HUES6 (cell line): ENCODE measurements at regions not wholly inside any gene's neighbourhood (a gene's known extent, or its start where the extent isn't known, plus 50 kb on each side); places are given as distances from the start of the nearest gene placed in this dataset.

ENCODE experiments used
- H3K27ac ChIP-seq: 2 replicates; pipeline ENCODE4 v1.7.0; 2013; ENCODE audit warnings: low read depth, mild to moderate bottlenecking, low read length, inconsistent platforms
- H3K27me3 ChIP-seq: 2 replicates; pipeline ENCODE4 v1.6.1; 2013; ENCODE audit warnings: low read length; ENCODE audit not compliant: control insufficient read depth, insufficient read depth
- H3K36me3 ChIP-seq: 2 replicates; pipeline ENCODE4 v1.6.1; 2013; ENCODE audit warnings: low read length; ENCODE audit not compliant: control insufficient read depth, insufficient read depth
- H3K4me1 ChIP-seq: 2 replicates; pipeline ENCODE4 v1.6.1; 2013; ENCODE audit warnings: low read length; ENCODE audit not compliant: control insufficient read depth, insufficient read depth
- H3K4me3 ChIP-seq: 2 replicates; pipeline ENCODE4 v1.5.1; 2013; ENCODE audit warnings: low read depth, low read length
- H3K9ac ChIP-seq: one replicate; pipeline ENCODE4 v1.6.1; 2013; ENCODE audit warnings: mild to moderate bottlenecking, low read length
- H3K9me3 ChIP-seq: 2 replicates; pipeline ENCODE4 v1.6.1; 2013; ENCODE audit warnings: low read depth, low read length; ENCODE audit not compliant: control insufficient read depth, insufficient read depth

DNA sequence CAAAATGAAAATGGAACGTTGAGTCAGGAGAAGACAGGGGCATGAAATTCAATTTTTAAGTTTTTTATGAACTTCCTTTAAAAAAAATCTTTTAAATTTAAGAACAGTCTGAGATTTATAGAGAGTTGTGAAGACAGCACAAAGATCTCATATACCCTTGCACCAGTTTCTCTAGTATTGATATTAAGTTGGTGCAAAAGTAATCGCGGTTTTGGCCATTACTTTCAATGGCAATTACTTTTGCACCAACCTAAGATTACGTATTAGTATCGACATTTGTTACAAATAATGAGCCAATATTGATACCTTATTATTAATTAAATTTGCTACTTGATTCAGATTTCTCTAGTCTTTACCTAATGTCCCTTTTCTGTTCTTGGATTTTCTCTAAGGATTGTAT lies 684.4 kb upstream of the CDH8 start:
- no peak overlapping the region for H3K27ac ChIP-seq

DNA sequence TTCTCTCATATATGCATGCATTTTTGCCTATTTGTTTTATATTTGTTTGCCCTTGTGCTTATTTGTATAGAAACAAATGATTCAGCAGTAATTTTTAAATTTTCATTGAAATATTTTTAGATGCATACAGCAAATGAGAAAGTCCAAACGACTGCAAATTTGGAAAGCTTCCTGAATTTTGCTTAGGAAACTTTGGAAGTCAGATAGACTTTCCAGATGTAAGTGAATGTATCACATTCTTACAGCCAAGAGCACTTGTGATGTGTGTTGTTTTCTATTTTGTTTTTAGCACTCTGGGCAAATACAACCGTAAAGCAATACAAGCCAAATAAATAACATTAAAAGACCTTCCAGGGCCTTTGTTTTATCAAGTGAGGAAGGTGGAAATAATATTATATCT lies 680.8 kb upstream of the CDH8 start:
- Histone ChIP-seq H3K9ac (no peak overlapping the region), H3K4me3 (no peak overlapping the region), H3K36me3 (no peaks in the 10 kb centered on the region), H3K27ac (no peak overlapping the region), H3K4me1 (no peaks in the 10 kb centered on the region), H3K9me3 (0 out of 2 replicates have a peak, but pooled peaks cover 2% of the 10 kb centered on the region), H3K27me3 (no peaks in the 10 kb centered on the region)

More for the DNA sequence above, 684.4 kb upstream of the CDH8 start:
- Histone ChIP-seq H3K4me1 (no peaks in the 10 kb centered on the region), H3K9me3 (0 out of 2 replicates have a peak, but pooled peaks cover 2% of the 10 kb centered on the region), H3K27me3 (no peaks in the 10 kb centered on the region), H3K9ac (no peak overlapping the region), H3K4me3 (no peak overlapping the region), H3K36me3 (no peaks in the 10 kb centered on the region)

DNA sequence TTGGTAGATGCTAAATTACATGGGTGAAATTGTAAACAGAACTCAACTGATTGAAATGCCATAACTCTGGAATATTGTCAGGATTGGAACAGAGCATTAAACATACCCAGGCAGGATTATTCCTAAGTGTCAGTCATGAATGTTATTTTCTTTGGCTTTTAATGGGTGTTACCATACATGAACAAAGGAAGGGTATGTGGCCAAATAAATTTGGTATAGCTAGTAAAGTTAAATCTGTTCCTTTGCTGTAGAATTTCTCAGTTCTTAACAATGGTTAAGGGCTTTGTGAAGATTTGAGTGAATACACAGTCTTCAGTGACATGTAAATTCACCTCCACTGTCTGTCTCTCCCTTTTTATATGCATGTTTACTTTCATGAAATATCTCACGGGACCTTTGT lies 679.5 kb upstream of the CDH8 start:
- Histone ChIP-seq H3K9ac (no peak overlapping the region), H3K36me3 (no peaks in the 10 kb centered on the region), H3K9me3 (0 out of 2 replicates have a peak, but pooled peaks cover 2% of the 10 kb centered on the region), H3K4me3 (no peak overlapping the region), H3K27ac (no peak overlapping the region), H3K4me1 (no peaks in the 10 kb centered on the region), H3K27me3 (no peaks in the 10 kb centered on the region)

DNA sequence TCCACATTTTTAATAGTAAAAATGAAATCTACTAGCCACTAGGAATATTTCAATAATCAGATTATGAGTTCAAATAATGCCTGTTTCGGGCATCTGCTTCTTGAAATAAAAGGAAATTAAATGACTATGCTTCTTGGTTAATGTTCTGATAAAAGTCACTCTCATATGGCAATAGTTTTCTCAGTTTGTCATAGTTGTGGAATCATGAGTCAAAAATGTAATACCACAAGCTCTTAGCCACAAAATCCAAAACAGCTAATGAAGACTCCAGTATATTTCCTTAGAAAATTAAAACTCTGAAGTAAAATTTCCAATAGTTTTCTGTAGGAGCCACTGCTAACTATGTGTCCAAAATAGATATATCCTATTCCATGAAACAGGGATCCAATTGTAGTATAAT lies 676.3 kb upstream of the CDH8 start:
- Histone ChIP-seq H3K27ac (no peak overlapping the region), H3K9ac (no peak overlapping the region), H3K4me1 (no peaks in the 10 kb centered on the region), H3K4me3 (no peak overlapping the region), H3K36me3 (no peaks in the 10 kb centered on the region), H3K27me3 (no peaks in the 10 kb centered on the region), H3K9me3 (no peaks in the 10 kb centered on the region)

DNA sequence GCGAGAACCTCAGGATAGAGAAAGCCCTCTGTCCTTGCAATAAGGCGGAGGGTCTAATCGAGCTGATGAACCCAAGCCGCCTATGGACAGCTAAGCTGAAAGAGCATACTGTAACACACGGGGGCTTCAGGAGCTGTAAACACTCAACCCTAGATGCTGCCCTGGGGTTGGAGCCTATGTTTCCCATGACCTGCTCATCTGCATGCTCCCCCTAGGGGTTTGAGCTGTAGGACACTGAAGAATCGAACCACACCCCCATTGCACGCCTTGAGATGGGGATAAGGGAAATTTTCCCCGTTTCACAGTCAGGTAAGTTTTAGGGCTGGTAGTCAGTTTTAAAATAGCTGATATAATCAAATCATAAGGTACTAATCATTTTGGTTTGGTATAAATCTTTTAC lies 675.6 kb upstream of the CDH8 start:
- H3K4me3 ChIP-seq, result no peak overlapping the region
- no peaks in the 10 kb centered on the region for H3K27me3 ChIP-seq
- no peaks in the 10 kb centered on the region for H3K36me3 ChIP-seq
- H3K9me3 ChIP-seq, result no peaks in the 10 kb centered on the region
- no peak overlapping the region for H3K9ac ChIP-seq
- H3K4me1 ChIP-seq, result no peaks in the 10 kb centered on the region
- H3K27ac ChIP-seq, result no peak overlapping the region

DNA sequence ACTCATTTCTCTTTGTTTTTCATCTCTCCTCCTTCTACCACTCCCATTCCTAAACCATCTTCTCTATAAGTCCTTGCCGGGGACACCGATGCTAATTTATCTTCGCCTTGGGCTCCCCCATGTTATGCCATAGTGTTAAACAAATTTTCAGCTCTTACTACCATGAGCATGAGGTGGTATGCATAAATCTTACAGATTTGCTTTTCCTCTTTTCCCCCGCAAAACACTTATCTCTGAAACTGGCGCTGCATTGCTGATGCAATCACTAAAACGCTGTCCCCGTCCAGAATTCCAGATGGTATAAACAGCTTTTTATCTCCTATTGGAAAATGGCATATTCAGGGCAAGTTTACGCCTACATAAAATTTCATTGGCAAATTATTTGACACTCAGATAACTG lies 673.6 kb upstream of the CDH8 start:
- no peak overlapping the region for H3K4me3 ChIP-seq
- no peaks in the 10 kb centered on the region for H3K27me3 ChIP-seq
- no peaks in the 10 kb centered on the region for H3K9me3 ChIP-seq
- no peaks in the 10 kb centered on the region for H3K4me1 ChIP-seq
- no peaks in the 10 kb centered on the region for H3K36me3 ChIP-seq
- H3K27ac ChIP-seq, result no peak overlapping the region
- no peak overlapping the region for H3K9ac ChIP-seq

DNA sequence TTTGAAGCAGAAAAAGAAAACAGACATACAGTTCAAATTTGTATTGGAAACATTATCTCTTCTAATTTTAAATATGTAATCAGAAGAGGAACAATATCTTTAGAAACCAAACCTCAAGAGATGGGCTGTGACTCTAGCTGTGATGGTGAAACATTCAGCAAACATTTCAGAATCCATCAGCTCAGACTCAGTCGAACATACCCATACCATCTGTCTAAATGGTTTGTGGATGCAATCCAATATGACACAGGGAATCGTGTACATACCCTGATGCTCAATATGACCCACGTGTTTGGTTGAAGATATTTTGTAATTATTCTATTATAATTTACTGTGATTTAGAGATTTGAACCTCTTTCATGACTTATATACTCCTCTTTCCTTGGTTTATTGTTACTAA lies 665.2 kb upstream of the CDH8 start:
- no peak overlapping the region for H3K27ac ChIP-seq
- H3K27me3 ChIP-seq, result no peaks in the 10 kb centered on the region
- H3K9me3 ChIP-seq, result no peaks in the 10 kb centered on the region
- H3K9ac ChIP-seq, result no peak overlapping the region
- H3K4me3 ChIP-seq, result no peak overlapping the region
- no peaks in the 10 kb centered on the region for H3K4me1 ChIP-seq
- H3K36me3 ChIP-seq, result no peaks in the 10 kb centered on the region

DNA sequence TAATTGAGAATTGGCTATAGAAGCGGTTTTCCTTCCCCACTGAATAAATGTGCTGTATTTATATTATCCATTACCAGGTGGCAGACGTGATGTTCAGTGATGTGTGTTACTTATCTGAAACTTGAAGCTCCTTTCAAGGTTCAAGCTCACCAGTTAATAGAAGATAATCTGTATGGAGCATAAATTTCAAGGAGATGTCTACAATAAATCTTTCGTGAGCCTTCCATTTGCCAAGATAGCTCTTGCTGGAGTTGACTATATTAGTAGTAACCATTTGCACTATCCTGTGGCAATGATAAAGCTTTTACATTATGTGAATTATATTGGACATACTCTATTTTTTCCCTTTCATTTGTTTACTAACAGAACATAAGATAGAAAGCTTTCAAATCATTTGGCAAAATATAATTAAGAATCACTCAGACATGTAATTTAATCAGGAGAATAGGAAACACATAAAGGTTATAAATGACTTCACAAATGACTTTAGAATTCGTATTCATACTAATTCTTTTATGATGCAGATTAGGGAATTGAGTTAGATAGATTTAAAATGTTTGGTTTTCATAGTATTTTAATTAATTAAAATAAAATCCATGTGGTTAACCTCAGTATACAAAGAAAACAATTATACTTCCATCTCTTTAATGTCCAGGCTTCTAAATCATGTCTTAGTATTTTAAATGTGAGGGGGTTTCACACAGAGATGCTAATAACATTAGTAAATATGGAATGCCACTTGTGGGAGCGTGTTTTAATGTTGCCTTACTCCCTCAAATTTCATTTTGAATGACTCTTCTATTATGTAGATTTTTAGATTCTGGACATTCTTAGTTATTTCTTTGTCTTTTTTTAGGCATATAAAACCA lies 664.4 kb upstream of the CDH8 start:
- no peak overlapping the region for H3K9ac ChIP-seq
- no peak overlapping the region for H3K4me3 ChIP-seq
- H3K4me1 ChIP-seq, result no peaks in the 10 kb centered on the region
- no peak overlapping the region for H3K27ac ChIP-seq
- no peaks in the 10 kb centered on the region for H3K36me3 ChIP-seq
- H3K9me3 ChIP-seq, result no peaks in the 10 kb centered on the region
- H3K27me3 ChIP-seq, result no peaks in the 10 kb centered on the region

DNA sequence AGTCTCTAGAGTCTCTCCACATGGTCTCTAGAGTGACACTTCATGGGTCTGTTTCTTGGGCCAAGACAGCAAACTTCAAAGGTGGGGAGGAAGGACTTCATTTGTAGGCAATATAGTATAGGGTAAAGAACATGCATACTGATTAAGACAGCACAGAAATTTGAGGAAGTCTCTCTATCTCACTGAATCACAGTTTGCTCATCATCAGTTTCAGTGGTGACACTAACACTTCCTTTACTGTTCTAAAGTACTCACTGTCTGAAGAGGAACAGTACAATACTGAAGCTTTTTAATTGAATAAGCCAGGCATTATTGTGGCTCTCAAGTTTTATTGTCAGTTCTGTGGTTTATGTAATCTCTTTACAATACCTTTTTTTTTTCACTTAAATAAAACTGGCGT lies 656.4 kb upstream of the CDH8 start:
- Histone ChIP-seq H3K36me3 (no peaks in the 10 kb centered on the region), H3K4me3 (no peak overlapping the region), H3K27me3 (no peaks in the 10 kb centered on the region), H3K9me3 (peaks cover 33% of the 10 kb centered on the region), H3K4me1 (no peaks in the 10 kb centered on the region), H3K27ac (no peak overlapping the region), H3K9ac (no peak overlapping the region)

DNA sequence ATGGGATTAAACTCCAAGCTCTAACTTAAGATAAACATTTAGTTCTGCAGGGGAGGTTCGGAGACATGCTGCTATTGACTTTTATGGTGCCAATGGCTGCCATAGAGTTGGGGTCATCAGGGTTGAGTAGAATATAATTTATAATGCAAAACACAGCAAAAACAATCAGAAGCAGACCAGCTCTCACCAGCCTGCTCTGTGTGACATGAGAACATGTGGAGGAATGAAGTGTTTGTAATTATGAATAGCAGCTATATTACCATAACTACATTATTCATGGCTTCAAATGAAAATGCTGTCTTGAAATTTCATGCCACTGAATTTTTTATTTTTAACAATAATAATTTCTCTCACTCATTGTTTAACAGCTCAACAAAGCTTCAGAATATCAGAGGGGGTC lies 645.6 kb upstream of the CDH8 start:
- no peak overlapping the region for H3K4me3 ChIP-seq
- H3K36me3 ChIP-seq, result no peaks in the 10 kb centered on the region
- H3K9ac ChIP-seq, result no peak overlapping the region
- peaks cover 59% of the 10 kb centered on the region for H3K9me3 ChIP-seq
- no peaks in the 10 kb centered on the region for H3K4me1 ChIP-seq
- no peaks in the 10 kb centered on the region for H3K27me3 ChIP-seq
- H3K27ac ChIP-seq, result no peak overlapping the region

DNA sequence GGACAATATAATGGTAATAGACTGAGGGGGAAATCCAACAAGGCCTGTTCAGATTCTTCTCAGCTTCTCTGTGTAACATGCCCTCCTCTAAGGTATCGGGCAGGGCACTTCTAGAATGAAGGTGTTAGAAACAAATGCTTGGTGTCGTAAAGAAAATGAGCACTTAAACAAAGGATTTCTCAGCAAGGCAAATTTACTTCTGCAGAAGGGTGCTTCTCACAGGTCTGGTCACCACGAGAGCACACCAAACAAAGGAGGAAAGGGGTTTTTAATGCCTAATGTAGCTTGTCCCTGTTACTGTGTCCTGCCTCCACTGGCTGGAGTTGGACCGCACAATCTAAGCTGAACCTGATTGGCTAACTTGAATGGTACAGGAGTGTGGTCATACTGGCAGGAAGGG lies 642.6 kb upstream of the CDH8 start:
- Histone ChIP-seq H3K27me3 (no peaks in the 10 kb centered on the region), H3K27ac (no peak overlapping the region), H3K9me3 (peaks cover 46% of the 10 kb centered on the region), H3K9ac (no peak overlapping the region), H3K4me3 (no peak overlapping the region), H3K36me3 (no peaks in the 10 kb centered on the region), H3K4me1 (no peaks in the 10 kb centered on the region)
